MM.1S (cell line): ENCODE measurements at regions not wholly inside any gene's neighbourhood (a gene's known extent, or its start where the extent isn't known, plus 50 kb on each side); places are given as distances from the start of the nearest gene placed in this dataset.

Source experiments
- DNase-seq: peaks from one replicate; pipeline ENCODE4 v3.0.0-alpha.2; 2015
- H2AFZ ChIP-seq: fragments of 300-600 bp; sonication (generic); 2 replicates; pipeline ENCODE4 v1.6.0; 2016; ENCODE audit warnings: antibody characterized with exemption, low read length
- H3F3A ChIP-seq: fragments of 300-600 bp; sonication (generic); 2 replicates; pipeline ENCODE4 v1.6.1; 2016; ENCODE audit warnings: mild to moderate bottlenecking, antibody characterized with exemption, low read length, moderate library complexity, mixed read lengths; ENCODE audit not compliant: insufficient read depth
- H3K27ac ChIP-seq: fragments of 300-600 bp; sonication (generic); 2 replicates; pipeline ENCODE4 v1.5.1; 2016; ENCODE audit warnings: mild to moderate bottlenecking, low read length
- H3K27me3 ChIP-seq: fragments of 300-600 bp; sonication (generic); replicated peaks from 2 replicates; pipeline ENCODE4 v1.6.0; 2016; ENCODE audit warnings: low read length; ENCODE audit not compliant: insufficient read depth
- H3K36me3 ChIP-seq: fragments of 300-600 bp; sonication (generic); replicated peaks from 2 replicates; pipeline ENCODE4 v1.6.1; 2016; ENCODE audit warnings: mild to moderate bottlenecking, low read length, mixed read lengths; ENCODE audit not compliant: insufficient read depth
- H3K4me1 ChIP-seq: fragments of 300-600 bp; sonication (generic); 2 replicates; pipeline ENCODE4 v1.6.1; 2016; ENCODE audit warnings: low read length, mixed read lengths
- H3K4me2 ChIP-seq: fragments of 300-600 bp; sonication (generic); 2 replicates; pipeline ENCODE4 v1.6.0; 2016; ENCODE audit warnings: low read depth, low read length
- H3K4me3 ChIP-seq: fragments of 300-600 bp; sonication (generic); 2 replicates; pipeline ENCODE4 v1.5.1; 2016; ENCODE audit warnings: low read length, mixed read lengths
- H3K79me2 ChIP-seq: fragments of 300-600 bp; sonication (generic); 2 replicates; pipeline ENCODE4 v1.6.1; 2016; ENCODE audit warnings: mixed run types, low read length, mixed read lengths
- H3K9ac ChIP-seq: fragments of 300-600 bp; sonication (generic); 2 replicates; pipeline ENCODE4 v1.6.1; 2016; ENCODE audit warnings: low read length, mixed read lengths
- H3K9me2 ChIP-seq: fragments of 300-600 bp; sonication (generic); replicated peaks from 2 replicates; pipeline ENCODE4 v1.6.1; 2016; ENCODE audit warnings: mild to moderate bottlenecking, low read length, mixed read lengths; ENCODE audit not compliant: insufficient read depth
- H3K9me3 ChIP-seq: fragments of 300-600 bp; sonication (generic); replicated peaks from 2 replicates; pipeline ENCODE4 v1.6.1; 2016; ENCODE audit warnings: mild to moderate bottlenecking, low read length, mixed read lengths; ENCODE audit not compliant: insufficient read depth
- H4K20me1 ChIP-seq: fragments of 300-600 bp; sonication (generic); 2 replicates; pipeline ENCODE4 v1.6.1; 2016; ENCODE audit warnings: mild to moderate bottlenecking, low read length, moderate library complexity, mixed read lengths; ENCODE audit not compliant: insufficient read depth
- CTCF ChIP-seq: fragments of 300-600 bp; sonication (generic); IDR thresholded peaks from 2 replicates; pipeline ENCODE4 v1.5.1; 2016; ENCODE audit warnings: antibody characterized with exemption, low read length, mixed read lengths
- EZH2 ChIP-seq: fragments of 300-600 bp; sonication (generic); optimal IDR thresholded peaks from 2 replicates; pipeline ENCODE3; 2017; ENCODE audit warnings: low read depth, mild to moderate bottlenecking, antibody characterized with exemption, low read length, mixed read lengths
- EZH2phosphoT487 ChIP-seq: fragments of 300-600 bp; sonication (generic); IDR thresholded peaks from 2 replicates; pipeline ENCODE4 v1.6.1; 2018; ENCODE audit warnings: antibody characterized with exemption, low read length

DNA sequence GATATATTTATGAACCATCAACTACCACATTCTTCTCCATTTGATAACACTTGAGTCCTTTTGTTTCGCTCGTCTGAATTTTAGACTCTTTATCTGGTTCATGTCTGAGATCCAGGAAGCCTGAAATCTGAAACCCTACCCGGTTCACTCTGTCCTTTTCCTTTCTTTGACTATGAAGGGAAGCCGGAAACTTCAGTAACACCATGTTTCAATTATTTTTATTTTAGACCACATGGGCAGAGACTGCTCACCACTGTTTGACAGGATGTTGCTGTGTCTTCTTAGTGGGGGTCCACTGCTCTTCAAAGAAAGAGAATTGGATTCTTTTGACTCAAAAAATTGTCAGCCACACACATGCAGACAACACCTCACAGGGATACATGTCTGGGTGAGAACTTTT, 331.9 kb upstream of the FLRT2 start:
- Histone ChIP-seq H3K36me3 (no peaks in the 10 kb centered on the region), H3K4me1 (no peaks in the 10 kb centered on the region), H3K79me2 (no peaks in the 10 kb centered on the region), H3F3A (no peaks in the 10 kb centered on the region), H3K4me2 (no peak overlapping the region), H3K9me2 (no peaks in the 10 kb centered on the region), H3K9ac (no peak overlapping the region), H3K27ac (no peak overlapping the region), H2AFZ (no peak overlapping the region), H3K27me3 (no peaks in the 10 kb centered on the region), H3K9me3 (no peaks in the 10 kb centered on the region), H4K20me1 (no peaks in the 10 kb centered on the region), H3K4me3 (no peak overlapping the region)
- DNase-seq, result no peak
- no peak for TF ChIP-seq CTCF
- TF ChIP-seq EZH2phosphoT487, result no peak
- TF ChIP-seq EZH2, result no peak

- no peak overlapping the region for H3K27ac ChIP-seq
- H3K4me1 ChIP-seq, result no peaks in the 10 kb centered on the region
- no peak for TF ChIP-seq CTCF
- TF ChIP-seq EZH2phosphoT487, result no peak
- TF ChIP-seq EZH2, result no peak
- H3K36me3 ChIP-seq, result no peaks in the 10 kb centered on the region
- no peaks in the 10 kb centered on the region for H4K20me1 ChIP-seq
- DNase-seq, result no peak
- H3K9me3 ChIP-seq, result no peaks in the 10 kb centered on the region
- H3K9ac ChIP-seq, result no peak overlapping the region
- no peak overlapping the region for H3K4me3 ChIP-seq
- no peak overlapping the region for H2AFZ ChIP-seq
- no peaks in the 10 kb centered on the region for H3K79me2 ChIP-seq
- no peak overlapping the region for H3K4me2 ChIP-seq
- no peaks in the 10 kb centered on the region for H3K27me3 ChIP-seq
- H3F3A ChIP-seq, result no peaks in the 10 kb centered on the region
- no peaks in the 10 kb centered on the region for H3K9me2 ChIP-seq
These were observed 324.1 kb upstream of the FLRT2 start for GRCh38 chr14:85205875-85206274.

GRCh38 chr14:85214471-85214870, 315.5 kb upstream of the FLRT2 start:
- DNase-seq, result no peak
- Histone ChIP-seq H3K4me3 (no peak overlapping the region), H3K27me3 (no peaks in the 10 kb centered on the region), H3K27ac (no peak overlapping the region), H3K4me1 (no peaks in the 10 kb centered on the region), H2AFZ (no peak overlapping the region), H3F3A (no peaks in the 10 kb centered on the region), H3K79me2 (no peaks in the 10 kb centered on the region), H3K36me3 (no peaks in the 10 kb centered on the region), H3K9me3 (no peaks in the 10 kb centered on the region), H3K9ac (no peak overlapping the region), H3K9me2 (no peaks in the 10 kb centered on the region), H4K20me1 (no peaks in the 10 kb centered on the region), H3K4me2 (no peak overlapping the region)
- no peak for TF ChIP-seq EZH2phosphoT487
- no peak for TF ChIP-seq CTCF
- no peak for TF ChIP-seq EZH2

DNA sequence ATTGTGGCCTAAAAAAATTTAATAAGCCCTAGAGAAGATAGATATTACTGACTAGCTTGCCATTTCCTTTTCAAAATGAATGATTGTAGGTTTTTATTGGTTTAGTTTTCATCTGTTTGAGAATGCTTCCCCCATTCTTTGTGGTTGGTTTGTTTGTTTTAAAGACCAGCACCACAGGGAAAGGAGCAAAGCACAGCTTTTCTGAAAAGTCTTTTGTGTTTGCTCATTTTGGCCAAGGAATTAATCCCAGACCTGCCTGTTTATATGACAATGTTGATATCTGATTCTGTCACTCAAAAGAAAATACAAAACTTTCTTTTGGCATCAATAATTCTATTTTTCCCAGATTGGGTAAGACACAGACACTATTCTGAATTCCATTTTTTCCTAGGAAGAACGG, 312.5 kb upstream of the FLRT2 start:
- Histone ChIP-seq H4K20me1 (no peaks in the 10 kb centered on the region), H3K9me2 (no peaks in the 10 kb centered on the region), H3K9me3 (no peaks in the 10 kb centered on the region), H3K27ac (no peak overlapping the region), H3K4me3 (no peak overlapping the region), H3K27me3 (no peaks in the 10 kb centered on the region), H3K4me2 (no peak overlapping the region), H3K36me3 (no peaks in the 10 kb centered on the region), H3K4me1 (no peaks in the 10 kb centered on the region), H3F3A (no peaks in the 10 kb centered on the region), H2AFZ (no peak overlapping the region), H3K79me2 (no peaks in the 10 kb centered on the region), H3K9ac (no peak overlapping the region)
- TF ChIP-seq EZH2phosphoT487 (no peak), EZH2 (no peak), CTCF (no peak)
- DNase-seq, result no peak
